ENCODE measurements at regions not wholly inside any gene's neighbourhood (a gene's known extent, or its start where the extent isn't known, plus 50 kb on each side); places are given as distances from the start of the nearest gene placed in this dataset.

- DNase-seq, result no peak
Observed at GRCh38 chr3:159830523-159831154, 158.0 kb upstream of the IL12A start.

- no peak for DNase-seq
Observed at GRCh38 chr3:159831466-159831865, 157.2 kb upstream of the IL12A start.

DNA sequence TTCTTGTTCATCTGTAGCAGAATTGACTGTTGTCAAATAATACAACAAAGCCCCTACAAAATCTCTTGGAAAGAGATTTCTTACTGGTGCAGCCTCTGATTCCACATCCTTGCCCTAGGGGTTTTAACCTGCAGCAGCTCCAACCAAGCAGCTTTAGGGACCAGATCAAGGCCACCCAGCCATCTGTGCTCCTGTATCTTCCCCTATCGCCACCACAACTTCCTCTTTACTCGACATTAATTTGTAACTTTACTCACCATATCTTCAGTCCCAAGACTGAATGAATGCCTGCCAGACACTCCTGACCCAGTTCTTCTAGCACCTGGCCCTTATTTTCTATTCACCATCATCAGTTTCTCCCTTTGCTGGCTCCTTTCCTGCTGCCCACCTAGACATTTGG is 156.6 kb upstream of the IL12A start:
- DNase-seq, result no peak

GRCh38 chr3:159835126-159835525 is 153.5 kb upstream of the IL12A start:
- no peak for DNase-seq

- no peak for DNase-seq
Observed at GRCh38 chr3:159837725-159838124, 150.9 kb upstream of the IL12A start.

DNA sequence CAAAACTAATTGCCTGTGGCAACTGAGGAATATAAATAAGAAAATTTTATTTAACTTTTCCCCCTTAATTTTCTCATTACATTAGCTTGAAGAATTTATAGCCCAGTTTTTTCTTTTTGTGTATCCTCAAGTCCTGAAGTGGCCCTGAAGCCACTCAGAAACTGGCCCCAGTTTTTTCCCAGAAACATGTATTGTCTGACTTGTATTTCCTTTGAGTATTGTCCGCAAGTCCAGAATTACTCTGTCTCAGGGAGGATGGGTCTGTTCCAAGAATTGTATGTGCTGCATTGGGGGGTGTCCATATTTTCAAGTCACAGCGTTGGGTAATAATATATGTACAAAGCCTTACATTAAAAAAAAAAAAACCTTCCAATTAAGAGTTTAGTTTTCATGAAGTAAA is 149.7 kb upstream of the IL12A start:
- no peak for DNase-seq

GRCh38 chr3:159839561-159840379 is 148.9 kb upstream of the IL12A start, which contains the start of gene SCHIP1:
Gene SCHIP1 (plus strand): TSS chr3:159839861.
- peak; percentile 92 for DNase-seq

DNA sequence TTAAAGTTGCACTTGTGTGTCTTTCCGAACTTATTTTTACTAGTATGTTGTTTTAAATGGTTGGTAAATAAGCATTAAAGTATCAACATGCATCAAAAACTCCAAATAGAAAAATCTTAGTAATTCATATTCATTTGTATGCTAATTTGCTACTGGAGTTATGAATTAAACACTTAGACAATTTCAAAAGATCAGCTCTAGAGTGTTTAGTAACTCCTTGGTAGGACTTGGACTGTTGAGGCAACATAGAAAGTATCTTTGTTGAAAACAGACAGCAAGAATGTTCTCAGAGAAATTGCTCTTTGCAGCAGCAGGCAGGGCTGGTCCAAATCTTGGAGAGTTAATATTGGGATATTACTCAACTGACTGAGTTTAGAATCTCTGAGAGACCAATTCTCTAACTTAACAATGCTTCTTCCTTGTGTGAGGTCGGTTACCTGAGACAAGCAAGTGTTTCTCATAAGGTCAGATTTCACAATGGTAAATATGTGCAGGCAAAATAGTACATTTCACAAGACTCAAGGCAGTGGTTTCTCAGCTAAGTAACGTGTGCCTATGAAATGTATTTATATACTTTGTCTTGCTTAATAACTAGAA is 147.8 kb upstream of the IL12A start:
- no peak for DNase-seq

DNA sequence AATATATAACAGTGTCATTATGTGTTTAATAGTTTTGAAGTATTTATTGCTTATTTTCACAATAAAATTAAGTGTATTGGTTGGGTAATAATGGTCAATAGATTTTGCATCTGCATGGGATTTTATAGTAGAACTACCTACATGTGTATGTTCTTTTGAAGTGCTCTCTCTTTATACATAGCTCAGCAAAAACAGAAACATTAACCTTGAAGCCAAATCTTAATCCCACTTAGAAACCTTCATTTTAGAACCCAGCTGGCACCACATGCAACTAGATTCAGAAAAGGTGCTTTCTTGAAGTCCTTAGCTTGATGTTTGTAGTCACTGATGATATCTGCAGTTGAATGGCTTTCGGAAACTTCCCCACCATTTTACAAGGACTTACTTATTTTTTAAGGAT is 146.9 kb upstream of the IL12A start:
- DNase-seq, result no peak

- DNase-seq, result no peak
Observed at GRCh38 chr3:159843840-159844730, 144.6 kb upstream of the IL12A start.

DNA sequence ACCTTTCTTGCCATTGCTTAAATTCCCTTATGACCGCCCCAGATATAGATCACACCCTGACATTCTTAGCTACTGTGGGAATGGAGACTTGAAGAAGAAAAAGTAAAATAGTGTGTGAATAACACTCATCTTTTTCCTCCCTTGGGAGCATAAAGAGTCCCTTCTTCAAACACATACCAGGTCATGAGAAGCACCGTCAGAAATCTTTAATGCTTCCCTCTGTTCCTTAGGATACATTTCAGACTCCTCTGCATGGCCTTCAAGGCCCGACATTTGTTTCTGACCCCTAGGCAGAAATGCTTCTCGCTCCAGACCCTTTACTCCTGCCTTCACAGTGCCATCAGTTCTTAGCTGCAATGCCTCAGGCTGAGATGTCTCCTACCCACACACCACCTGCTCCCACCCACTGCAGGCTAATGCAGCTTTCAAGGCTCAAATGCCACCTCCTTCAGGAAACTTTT is 143.8 kb upstream of the IL12A start:
- DNase-seq, result no peak

DNA sequence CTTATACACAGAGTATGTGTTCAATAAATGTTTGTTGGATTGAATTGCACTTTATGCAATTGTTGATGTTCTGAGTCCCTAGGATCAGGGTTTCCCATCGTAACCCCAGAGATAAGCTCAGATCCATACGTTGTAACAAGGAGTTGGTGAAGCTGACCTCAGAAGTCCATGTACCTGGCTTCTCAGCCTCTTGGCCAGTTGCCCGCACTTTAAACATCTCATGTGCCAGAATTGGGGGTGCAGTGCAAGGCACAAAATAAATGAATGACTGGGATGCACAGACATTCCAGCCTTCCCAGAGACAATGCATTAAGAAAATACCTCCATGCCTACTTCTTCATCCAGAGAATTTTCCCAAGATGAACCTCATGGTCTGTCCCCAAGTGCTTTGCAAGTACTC is 142.9 kb upstream of the IL12A start:
- DNase-seq, result no peak

GRCh38 chr3:159846255-159846654 is 142.4 kb upstream of the IL12A start:
- no peak for DNase-seq

- DNase-seq, result no peak
Observed at GRCh38 chr3:159848348-159849118, 140.1 kb upstream of the IL12A start.

DNA sequence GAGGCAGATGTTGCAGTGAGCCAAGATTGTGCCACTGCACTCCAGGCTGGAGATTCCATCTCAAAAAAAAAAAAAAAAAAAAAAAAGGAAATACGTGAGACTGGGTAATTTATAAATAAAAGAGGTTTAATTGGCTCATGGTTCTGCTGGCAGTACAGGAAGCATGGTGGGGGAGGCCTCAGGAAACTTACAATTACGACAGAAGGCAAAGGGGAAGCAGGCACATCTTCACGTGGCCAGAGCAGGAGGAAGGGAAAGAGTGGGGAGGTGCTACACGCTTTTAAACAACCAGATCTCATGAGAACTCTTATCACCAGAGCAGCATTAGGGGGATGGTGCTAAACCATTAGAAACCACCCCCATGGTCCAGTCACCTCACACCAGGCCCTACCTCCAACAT is 138.2 kb upstream of the IL12A start:
- DNase-seq, result no peak

DNA sequence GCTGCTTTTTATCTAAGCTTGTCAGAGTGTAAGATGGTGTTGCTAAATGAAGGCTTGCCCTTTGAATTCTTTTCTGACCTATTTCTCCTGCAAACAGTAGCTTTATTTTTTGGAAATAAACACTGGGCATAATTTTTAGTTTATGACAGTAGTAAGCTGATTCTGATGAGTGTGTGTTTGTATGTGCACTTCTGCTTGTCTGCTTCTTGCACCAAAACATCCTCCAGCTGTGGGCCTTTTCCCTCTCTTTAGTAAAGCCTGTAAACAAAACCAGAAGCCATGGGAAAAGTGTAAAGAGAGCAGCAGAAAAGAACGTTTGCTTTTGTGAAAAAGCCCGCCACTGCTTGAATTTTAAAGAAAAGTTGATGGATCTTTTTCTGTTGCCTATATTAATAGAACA is 136.4 kb upstream of the IL12A start:
- no peak for DNase-seq

- peak; percentile 61 for DNase-seq
Observed at GRCh38 chr3:159852821-159853505, 135.7 kb upstream of the IL12A start.

GRCh38 chr3:159853506-159853864 is 135.2 kb upstream of the IL12A start:
- DNase-seq, result no peak

- DNase-seq, result no peak
Observed at GRCh38 chr3:159854500-159855124, 134.0 kb upstream of the IL12A start.

DNA sequence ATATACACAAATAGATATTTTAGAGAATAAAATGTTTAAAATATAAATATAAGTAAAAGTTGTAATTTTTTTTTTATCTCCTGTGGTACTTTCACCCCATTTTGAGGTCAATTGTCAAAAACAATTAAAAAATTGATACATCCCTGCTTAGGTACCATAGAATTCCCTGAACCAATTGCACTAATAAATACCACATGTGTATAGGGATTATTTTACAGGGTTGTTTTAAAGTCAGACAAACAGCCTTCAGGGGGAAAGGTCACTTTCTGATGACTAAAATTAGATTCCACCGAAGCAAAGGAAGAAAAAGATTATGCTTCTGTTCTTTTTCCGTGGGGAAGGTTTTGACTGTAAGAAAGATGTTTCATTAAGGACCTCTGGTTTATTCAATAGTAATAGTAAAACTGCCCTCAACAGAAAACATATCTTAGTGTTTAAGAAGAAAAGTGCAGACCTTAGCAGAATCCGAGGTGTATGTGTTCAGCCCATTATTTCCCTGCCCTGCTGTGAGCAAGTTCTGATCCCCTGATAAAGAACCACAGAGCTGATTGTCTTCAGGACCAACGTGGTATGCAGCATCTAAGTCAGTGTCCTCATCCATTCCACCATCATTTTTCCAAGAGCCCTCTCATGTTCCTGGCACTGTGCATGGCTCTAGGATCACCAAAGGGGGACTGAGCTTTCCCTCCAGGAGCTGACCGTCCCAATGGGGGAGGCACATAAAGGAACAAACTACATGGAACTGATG is 132.9 kb upstream of the IL12A start:
- DNase-seq, result no peak

All from midbrain (tissue), 1 donor.